HEK293T (cell line): ENCODE measurements at regions not wholly inside any gene's neighbourhood (a gene's known extent, or its start where the extent isn't known, plus 50 kb on each side); places are given as distances from the start of the nearest gene placed in this dataset.

Experiments used
- CTCF ChIA-PET: fragments of 350-600 bp; formaldehyde crosslinking; extraction: SDS; loops from one replicate; lab custom pipeline; 2021; ENCODE audit warnings: antibody characterized with exemption, inconsistent platforms; lab: Yijun Ruan, JAX
- POLR2A ChIA-PET: fragments of 350-600 bp; formaldehyde crosslinking; extraction: SDS; loops from one replicate; lab custom pipeline; 2020; ENCODE audit warnings: antibody characterized with exemption, inconsistent platforms; lab: Yijun Ruan, JAX
- DNase-seq: peaks from one replicate; pipeline ENCODE4 v3.0.0; 2012; ENCODE audit warnings: mixed read lengths; ENCODE audit errors: extremely low spot score
- ELF4 ChIP-seq: fragments of 450-650 bp; IDR thresholded peaks from 2 replicates; pipeline ENCODE4 v1.6.1; 2017; ENCODE audit warnings: antibody characterized with exemption
- HDGF ChIP-seq: fragments of 450-650 bp; IDR thresholded peaks from 2 replicates; pipeline ENCODE4 v1.6.1; 2017; ENCODE audit warnings: antibody characterized with exemption, borderline replicate concordance
- LEF1 ChIP-seq: fragments of 450-650 bp; IDR thresholded peaks from 2 replicates; pipeline ENCODE4 v1.6.1; 2017; ENCODE audit warnings: mild to moderate bottlenecking, borderline replicate concordance
- SP1 ChIP-seq: fragments of 450-650 bp; IDR thresholded peaks from 2 replicates; pipeline ENCODE4 v1.6.1; 2017

- CTCF ChIA-PET = no interaction called here
- TF ChIP-seq SP1 (no peak), HDGF (no peak), LEF1 (no peak), ELF4 (no peak)
- POLR2A ChIA-PET = interaction anchor here (0.6 kb wide), 1 partner anchor 796 kb away, joined by 3 read pairs; no protein-coding TSS in a partner anchor
- DNase-seq = no peak
Observed at GRCh38 chr1:18429654-18430053, 51.1 kb upstream of the KLHDC7A start.
